SU-DHL-6 (cell line): ENCODE measurements at regions not wholly inside any gene's neighbourhood (a gene's known extent, or its start where the extent isn't known, plus 50 kb on each side); places are given as distances from the start of the nearest gene placed in this dataset.
"Not testable (repeated sequence)": the region's sequence is repeated elsewhere in the genome, so short reads cannot be mapped to it uniquely, and the experiment has no call there.

Experiments used
- EZH2phosphoT487 ChIP-seq: fragments of 200-600 bp; sonication (generic), shearing (Covaris generic); conservative IDR thresholded peaks from 2 replicates; pipeline ENCODE4 v1.6.1; 2018; ENCODE audit warnings: mild to moderate bottlenecking, antibody characterized with exemption, low read length, moderate library complexity, mixed read lengths
- TF ChIP-seq, protein P1 (sequence below): fragments of 200-600 bp; sonication (generic); IDR thresholded peaks from one replicate; pipeline ENCODE4 v1.5.1; 2017; ENCODE audit warnings: antibody characterized with exemption, mild to moderate bottlenecking, low read length, moderate library complexity; ENCODE audit not compliant: insufficient read depth, poor library complexity, severe bottlenecking

DNA sequence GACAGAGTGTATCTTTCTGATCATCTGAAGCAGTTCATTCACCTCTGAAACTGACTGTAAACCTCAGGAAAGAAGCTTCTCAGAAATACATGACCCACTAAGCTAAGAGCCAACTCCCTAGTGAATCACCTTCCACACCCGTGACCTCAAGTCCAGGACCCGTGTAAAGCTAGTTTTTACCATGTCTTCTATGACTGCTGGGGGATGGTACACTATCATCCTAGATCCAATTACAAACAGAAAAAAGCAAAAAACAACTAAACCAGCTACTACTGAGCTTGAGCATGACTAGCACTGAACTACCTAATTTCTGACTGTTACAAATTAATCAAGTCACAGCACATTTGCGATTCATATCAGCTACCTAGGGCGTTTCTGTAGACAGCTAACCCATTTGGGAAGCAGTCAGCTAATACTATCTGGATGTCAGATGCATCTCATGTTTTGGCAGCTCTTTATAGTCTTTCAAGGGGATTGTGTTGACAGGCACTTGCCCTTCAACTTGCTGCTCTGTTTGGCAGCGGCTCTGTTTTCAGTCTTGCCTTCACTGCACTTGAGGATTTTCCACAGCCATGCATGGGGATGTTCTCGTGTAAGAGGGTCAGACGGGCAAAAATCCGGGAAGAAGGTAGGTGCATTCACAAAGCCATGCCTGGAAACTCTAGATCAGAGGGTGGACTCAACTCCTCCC is 350.3 kb downstream of the ANAPC1 start:
- TF ChIP-seq, protein P1, sequence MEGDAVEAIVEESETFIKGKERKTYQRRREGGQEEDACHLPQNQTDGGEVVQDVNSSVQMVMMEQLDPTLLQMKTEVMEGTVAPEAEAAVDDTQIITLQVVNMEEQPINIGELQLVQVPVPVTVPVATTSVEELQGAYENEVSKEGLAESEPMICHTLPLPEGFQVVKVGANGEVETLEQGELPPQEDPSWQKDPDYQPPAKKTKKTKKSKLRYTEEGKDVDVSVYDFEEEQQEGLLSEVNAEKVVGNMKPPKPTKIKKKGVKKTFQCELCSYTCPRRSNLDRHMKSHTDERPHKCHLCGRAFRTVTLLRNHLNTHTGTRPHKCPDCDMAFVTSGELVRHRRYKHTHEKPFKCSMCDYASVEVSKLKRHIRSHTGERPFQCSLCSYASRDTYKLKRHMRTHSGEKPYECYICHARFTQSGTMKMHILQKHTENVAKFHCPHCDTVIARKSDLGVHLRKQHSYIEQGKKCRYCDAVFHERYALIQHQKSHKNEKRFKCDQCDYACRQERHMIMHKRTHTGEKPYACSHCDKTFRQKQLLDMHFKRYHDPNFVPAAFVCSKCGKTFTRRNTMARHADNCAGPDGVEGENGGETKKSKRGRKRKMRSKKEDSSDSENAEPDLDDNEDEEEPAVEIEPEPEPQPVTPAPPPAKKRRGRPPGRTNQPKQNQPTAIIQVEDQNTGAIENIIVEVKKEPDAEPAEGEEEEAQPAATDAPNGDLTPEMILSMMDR: not testable (repeated sequence)
- not testable (repeated sequence) for TF ChIP-seq EZH2phosphoT487
